Fibroblast of the aortic adventitia (primary cell): ENCODE measurements at regions not wholly inside any gene's neighbourhood (a gene's known extent, or its start where the extent isn't known, plus 50 kb on each side); places are given as distances from the start of the nearest gene placed in this dataset.

Source experiments
- DNase-seq: peaks from one replicate; pipeline ENCODE4 v3.0.0-alpha.2; 2010; ENCODE audit warnings: low read depth
- H3K4me3 ChIP-seq: 2 replicates; pipeline ENCODE4 v1.5.1; 2011; ENCODE audit warnings: low read depth, mild to moderate bottlenecking, control low read depth, low read length, moderate library complexity
- CTCF ChIP-seq: IDR thresholded peaks from 2 replicates; pipeline ENCODE4 v1.5.1; 2011; ENCODE audit warnings: mild to moderate bottlenecking, low read length, control low read depth, inconsistent platforms; ENCODE audit not compliant: insufficient read depth

- no peak for TF ChIP-seq CTCF
- no peak for DNase-seq
- H3K4me3 ChIP-seq = no peak overlapping the region
These were observed 170.0 kb downstream of the TXNL1 start for GRCh38 chr18:56468396-56468795.

GRCh38 chr18:56462276-56462675 lies 176.1 kb downstream of the TXNL1 start:
- no peak overlapping the region for H3K4me3 ChIP-seq
- no peak for TF ChIP-seq CTCF
- no peak for DNase-seq

GRCh38 chr18:56461151-56461550 lies 177.2 kb downstream of the TXNL1 start:
- no peak for TF ChIP-seq CTCF
- H3K4me3 ChIP-seq = no peak overlapping the region
- no peak for DNase-seq

- no peak for TF ChIP-seq CTCF
- H3K4me3 ChIP-seq = no peak overlapping the region
- no peak for DNase-seq
These were observed 177.8 kb downstream of the TXNL1 start for GRCh38 chr18:56460581-56460980.

- DNase-seq = no peak
- no peak overlapping the region for H3K4me3 ChIP-seq
- no peak for TF ChIP-seq CTCF
These were observed 179.4 kb downstream of the TXNL1 start for GRCh38 chr18:56458770-56459712.

GRCh38 chr18:56455874-56456273 lies 182.5 kb downstream of the TXNL1 start:
- DNase-seq = no peak
- TF ChIP-seq CTCF = no peak
- no peak overlapping the region for H3K4me3 ChIP-seq

- H3K4me3 ChIP-seq = no peak overlapping the region
- no peak for TF ChIP-seq CTCF
- DNase-seq = no peak
These were observed 183.3 kb downstream of the TXNL1 start for GRCh38 chr18:56455141-56455540.
